Mucosa of descending colon (tissue), 3 donors: ENCODE measurements at regions not wholly inside any gene's neighbourhood (a gene's known extent, or its start where the extent isn't known, plus 50 kb on each side); places are given as distances from the start of the nearest gene placed in this dataset.
"Not testable (repeated sequence)": the region's sequence is repeated elsewhere in the genome, so short reads cannot be mapped to it uniquely, and the experiment has no call there.

ENCODE experiments used
- ATAC-seq: fragments of 200-7000 bp; cut with Tn5 transposase; one replicate; pipeline ENCODE4 v1.9.1; 2020; ENCODE audit warnings: mild to moderate bottlenecking, moderate library complexity
- DNase-seq, 3 donors: peaks; one replicate each; pipeline ENCODE4 v3.0.0-alpha.2; 2020
- H3K36me3 ChIP-seq: fragments of 200-600 bp; one replicate; pipeline ENCODE4 v1.8.0; 2021; ENCODE audit warnings: low read depth, mild to moderate bottlenecking
- H3K4me1 ChIP-seq: fragments of 200-600 bp; one replicate; pipeline ENCODE4 v1.8.0; 2021; ENCODE audit warnings: low read depth, mild to moderate bottlenecking
- H3K4me3 ChIP-seq: fragments of 200-600 bp; one replicate; pipeline ENCODE4 v1.8.0; 2021; ENCODE audit warnings: mild to moderate bottlenecking
- H3K9me3 ChIP-seq: fragments of 200-600 bp; one replicate; pipeline ENCODE4 v1.8.0; 2021; ENCODE audit warnings: mild to moderate bottlenecking
- intact Hi-C, 2 donors: fragments of 100-400 bp; cut with DNase I in 1 of 2; cut with micrococcal nuclease in 1 of 2; formaldehyde crosslinking; loops; one replicate each; pipeline versions ENCODE4 v1.11.0 to v1.11.1; 2022; cut with DNase I, micrococcal nuclease
- TF ChIP-seq, protein P1 (sequence below): fragments of 200-600 bp; IDR thresholded peaks from one replicate; pipeline ENCODE4 v1.8.0; 2022; ENCODE audit warnings: antibody characterized with exemption, mild to moderate bottlenecking
- donor health status: DM: no; HTN: no; CAD: no; lungs with moderate emphysema.
- donor health status: DM: no; HTN: no; CAD: no.
- donor health status: DM: no; HTN: yes; CAD: no.

DNA sequence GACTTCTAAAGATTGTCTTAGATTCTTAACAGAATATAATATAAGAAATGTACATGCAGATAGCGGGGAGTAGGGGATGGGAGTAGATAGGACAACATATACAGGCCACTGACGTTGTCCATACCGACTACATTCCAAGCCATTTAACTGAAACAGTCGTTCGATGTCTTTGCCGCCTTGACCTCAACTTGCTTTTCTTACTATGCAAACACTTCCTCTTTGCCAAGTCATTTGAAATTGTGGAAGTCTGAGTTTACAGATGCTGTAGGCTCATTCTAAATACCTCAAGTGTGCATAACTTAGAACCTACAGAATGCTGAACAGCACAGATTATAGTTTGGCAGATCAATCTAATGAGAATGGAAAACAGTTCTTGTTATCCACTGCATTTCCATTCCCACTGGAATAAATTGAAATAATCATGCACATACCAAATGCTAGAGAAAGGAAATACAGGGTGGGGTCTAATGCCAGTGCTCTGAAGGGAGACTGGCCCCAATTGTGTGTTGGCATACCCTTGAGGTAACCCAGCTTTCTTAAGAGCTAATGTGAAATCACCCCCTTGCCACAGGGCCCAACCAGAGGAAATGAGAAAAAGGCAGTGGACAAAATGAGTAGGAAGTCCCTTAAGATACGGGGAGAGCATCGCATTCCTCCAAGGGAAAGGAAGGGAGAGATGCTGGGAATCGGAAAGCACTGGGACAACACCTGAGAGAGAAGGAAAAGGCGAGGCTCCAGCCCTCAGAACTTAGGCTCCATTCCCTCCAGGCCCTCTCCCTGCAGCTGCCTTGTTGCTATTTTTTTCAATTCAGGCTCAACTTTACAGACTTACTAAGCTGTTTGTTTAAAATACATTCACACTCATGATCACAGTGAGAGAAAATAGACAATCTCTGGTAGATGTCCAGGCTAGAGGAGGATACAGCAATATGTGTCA is 380.9 kb upstream of the TMTC1 start:
- DNase-seq: no peak
- ATAC-seq: no peak
- Histone ChIP-seq H3K9me3 (no peaks in the 10 kb centered on the region), H3K36me3 (no peaks in the 10 kb centered on the region), H3K4me3 (no peak overlapping the region), H3K4me1 (no peaks in the 10 kb centered on the region)
- intact Hi-C loops: no loop called here
- TF ChIP-seq, protein P1, sequence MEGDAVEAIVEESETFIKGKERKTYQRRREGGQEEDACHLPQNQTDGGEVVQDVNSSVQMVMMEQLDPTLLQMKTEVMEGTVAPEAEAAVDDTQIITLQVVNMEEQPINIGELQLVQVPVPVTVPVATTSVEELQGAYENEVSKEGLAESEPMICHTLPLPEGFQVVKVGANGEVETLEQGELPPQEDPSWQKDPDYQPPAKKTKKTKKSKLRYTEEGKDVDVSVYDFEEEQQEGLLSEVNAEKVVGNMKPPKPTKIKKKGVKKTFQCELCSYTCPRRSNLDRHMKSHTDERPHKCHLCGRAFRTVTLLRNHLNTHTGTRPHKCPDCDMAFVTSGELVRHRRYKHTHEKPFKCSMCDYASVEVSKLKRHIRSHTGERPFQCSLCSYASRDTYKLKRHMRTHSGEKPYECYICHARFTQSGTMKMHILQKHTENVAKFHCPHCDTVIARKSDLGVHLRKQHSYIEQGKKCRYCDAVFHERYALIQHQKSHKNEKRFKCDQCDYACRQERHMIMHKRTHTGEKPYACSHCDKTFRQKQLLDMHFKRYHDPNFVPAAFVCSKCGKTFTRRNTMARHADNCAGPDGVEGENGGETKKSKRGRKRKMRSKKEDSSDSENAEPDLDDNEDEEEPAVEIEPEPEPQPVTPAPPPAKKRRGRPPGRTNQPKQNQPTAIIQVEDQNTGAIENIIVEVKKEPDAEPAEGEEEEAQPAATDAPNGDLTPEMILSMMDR: no peak

DNA sequence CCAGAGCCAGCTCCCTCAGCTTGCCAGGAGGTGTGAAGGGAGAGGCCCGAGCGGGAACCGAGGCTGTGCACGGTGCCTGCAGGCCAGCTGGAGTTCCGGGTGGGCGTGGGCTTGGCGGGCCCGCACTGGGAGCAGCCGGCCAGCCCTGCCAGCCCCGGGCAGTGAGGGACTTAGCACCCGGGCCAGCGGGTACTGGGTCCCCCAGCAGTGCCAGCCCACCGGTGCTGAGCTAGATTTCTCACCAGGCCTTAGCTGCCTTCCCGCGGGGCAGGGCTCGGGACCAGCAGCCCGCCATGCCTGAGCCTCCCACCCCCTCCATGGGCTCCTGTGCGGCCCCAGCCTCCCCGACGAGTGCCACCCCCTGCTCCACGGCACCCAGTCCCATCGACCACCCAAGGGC is 373.1 kb upstream of the TMTC1 start:
- intact Hi-C loops, DNase-seq, H3K36me3 ChIP-seq, H3K9me3 ChIP-seq, ATAC-seq, H3K4me3 ChIP-seq, H3K4me1 ChIP-seq: not testable (repeated sequence)

DNA sequence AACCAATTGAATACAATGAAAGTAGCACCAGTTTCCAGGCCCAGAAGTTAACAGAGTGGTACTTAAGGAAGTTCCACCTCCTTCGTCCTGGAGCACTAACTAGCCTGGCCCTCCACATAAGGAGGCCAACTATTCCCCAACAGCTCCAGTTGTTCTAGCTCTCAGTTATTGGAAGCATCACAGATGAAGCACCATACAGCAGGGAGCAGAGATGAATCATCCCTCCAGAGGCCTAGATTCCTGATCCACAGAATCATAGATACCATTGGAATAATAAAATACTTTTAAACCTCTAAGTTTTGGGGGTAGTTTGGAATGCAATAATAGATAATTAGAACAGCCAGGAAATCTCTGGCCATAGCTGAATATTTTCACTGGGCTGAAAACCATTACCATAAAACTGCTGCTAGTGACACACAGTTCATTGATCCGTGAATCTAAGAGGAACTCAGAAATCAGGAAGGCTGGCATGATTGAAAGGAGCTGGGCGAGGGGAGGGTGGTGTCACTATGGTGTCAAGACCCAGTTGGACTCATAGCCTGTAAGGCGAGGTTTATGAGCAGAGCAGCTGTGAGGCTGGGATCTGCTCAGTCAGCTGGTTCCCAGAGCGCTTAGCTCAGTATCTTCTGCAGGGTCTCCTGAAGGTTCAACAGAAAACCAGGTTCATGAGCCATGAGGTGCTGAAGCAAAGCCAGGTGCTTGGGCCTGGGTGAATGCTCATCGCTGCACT is 371.4 kb upstream of the TMTC1 start:
- H3K4me3 ChIP-seq: no peak overlapping the region
- ATAC-seq: no peak
- H3K36me3 ChIP-seq: no peaks in the 10 kb centered on the region
- no peaks in the 10 kb centered on the region for H3K4me1 ChIP-seq
- TF ChIP-seq, protein P1: no peak
- DNase-seq: no peak
- intact Hi-C loops: no loop called here
- peaks cover 7% of the 10 kb centered on the region for H3K9me3 ChIP-seq

DNA sequence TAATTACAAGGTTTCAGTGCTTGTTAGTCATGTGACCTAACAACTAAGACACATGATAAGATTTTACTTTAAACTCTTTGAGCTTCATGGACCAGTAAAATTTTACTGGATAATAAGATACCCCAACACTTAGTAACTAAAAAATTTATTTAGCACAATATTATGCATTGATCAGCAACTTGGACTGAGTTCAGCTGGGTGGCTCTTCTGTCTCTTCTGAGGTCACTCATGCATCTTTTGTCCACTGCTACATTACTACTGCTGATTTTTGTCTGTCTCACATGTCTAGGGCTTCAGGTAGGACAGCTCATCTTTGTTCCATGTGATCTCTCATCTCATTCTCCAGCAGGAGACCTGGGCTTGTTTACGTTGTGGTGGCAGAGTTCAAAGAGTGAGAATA is 370.2 kb upstream of the TMTC1 start:
- Histone ChIP-seq H3K4me1 (no peaks in the 10 kb centered on the region), H3K4me3 (no peak overlapping the region), H3K9me3 (peaks cover 8% of the 10 kb centered on the region), H3K36me3 (no peaks in the 10 kb centered on the region)
- DNase-seq: no peak
- TF ChIP-seq, protein P1: no peak
- intact Hi-C loops: no loop called here
- no peak for ATAC-seq

DNA sequence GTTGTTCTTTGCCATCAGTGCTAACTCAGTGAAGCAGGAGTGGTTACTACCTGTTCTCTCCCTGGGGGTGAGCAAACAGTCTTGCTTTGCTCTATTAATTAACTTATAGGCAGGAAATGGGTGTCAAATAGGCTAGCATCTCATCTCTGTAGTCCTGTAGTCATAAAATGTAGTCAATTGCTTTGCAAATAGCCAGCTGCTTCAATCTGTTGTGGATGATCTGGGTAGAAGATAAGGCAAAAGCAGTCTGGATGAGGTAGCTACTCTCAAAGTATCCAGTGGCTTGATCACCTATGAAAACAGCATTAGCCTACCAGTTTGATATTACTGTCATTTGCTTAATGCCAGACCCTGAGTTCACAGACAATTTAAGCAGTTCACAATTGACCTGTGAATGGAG is 369.0 kb upstream of the TMTC1 start:
- Histone ChIP-seq H3K9me3 (peaks cover 13% of the 10 kb centered on the region), H3K36me3 (no peaks in the 10 kb centered on the region), H3K4me3 (no peak overlapping the region), H3K4me1 (no peaks in the 10 kb centered on the region)
- TF ChIP-seq, protein P1: no peak
- DNase-seq: no peak
- no peak for ATAC-seq
- intact Hi-C loops: no loop called here

DNA sequence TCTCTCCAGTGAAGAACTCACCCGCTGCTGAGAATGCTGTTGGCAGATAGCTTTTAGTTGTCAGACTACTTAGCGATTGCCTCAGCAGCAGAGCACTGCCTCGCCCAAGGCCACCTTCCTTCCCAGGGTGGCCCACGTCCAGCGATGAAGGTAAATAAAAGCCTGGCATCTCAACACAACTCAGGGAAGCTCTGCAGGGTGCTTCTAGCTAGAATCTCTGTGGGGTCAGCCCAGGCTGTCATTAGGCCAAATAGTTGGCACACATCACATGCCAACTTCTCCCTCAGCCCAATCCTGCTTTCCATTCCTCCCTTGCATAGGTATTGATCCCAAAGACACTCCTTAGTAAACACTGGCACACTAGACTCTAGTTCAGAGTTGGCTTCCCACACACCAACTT is 368.1 kb upstream of the TMTC1 start:
- intact Hi-C loops: no loop called here
- ATAC-seq: no peak
- H3K36me3 ChIP-seq: no peaks in the 10 kb centered on the region

More for the DNA sequence above, 368.1 kb upstream of the TMTC1 start:
- H3K9me3 ChIP-seq: peaks cover 13% of the 10 kb centered on the region
- no peaks in the 10 kb centered on the region for H3K4me1 ChIP-seq
- no peak for DNase-seq
- no peak overlapping the region for H3K4me3 ChIP-seq
- TF ChIP-seq, protein P1: no peak
